WTC11 (cell line): ENCODE measurements at regions not wholly inside any gene's neighbourhood (a gene's known extent, or its start where the extent isn't known, plus 50 kb on each side); places are given as distances from the start of the nearest gene placed in this dataset.

Source experiments
- ATAC-seq: fragments of 200-7000 bp; cut with Tn5 transposase; 2 replicates; pipeline ENCODE4 v1.10.0; 2021; ENCODE audit warnings: mild to moderate bottlenecking, moderate library complexity
- CTCF ChIA-PET: fragments of 300-600 bp; sonication (Branson Sonifier 250); formaldehyde crosslinking; loops from one replicate; lab custom pipeline; 2021; ENCODE audit warnings: antibody characterized with exemption; lab: Charles Lee
- POLR2A ChIA-PET: fragments of 350-600 bp; sonication (Branson Sonifier 250); formaldehyde crosslinking; loops from one replicate; lab custom pipeline; 2021; ENCODE audit warnings: antibody characterized with exemption; lab: Charles Lee
- DNase-seq: peaks from one replicate; pipeline ENCODE4 v3.0.0; 2021; ENCODE audit warnings: low spot score
- H3K27ac Mint-ChIP-seq: 2 replicates; pipeline ENCODE4 v1.8.0; 2021; ENCODE audit warnings: mixed read lengths
- H3K27me3 Mint-ChIP-seq: 2 replicates; pipeline ENCODE4 v1.8.0; 2021; ENCODE audit warnings: low read depth, mild to moderate bottlenecking, moderate library complexity, mixed read lengths
- H3K36me3 Mint-ChIP-seq: 2 replicates; pipeline ENCODE4 v1.8.0; 2021; ENCODE audit warnings: mixed read lengths
- H3K4me1 Mint-ChIP-seq: 2 replicates; pipeline ENCODE4 v1.8.0; 2022; ENCODE audit warnings: mixed read lengths
- H3K4me3 Mint-ChIP-seq: 2 replicates; pipeline ENCODE4 v1.8.0; 2021; ENCODE audit warnings: mild to moderate bottlenecking, moderate library complexity, mixed read lengths
- H3K9me3 Mint-ChIP-seq: 2 replicates; pipeline ENCODE4 v1.8.0; 2021; ENCODE audit warnings: mixed read lengths
- ELF4 ChIP-seq: sonication (generic); formaldehyde crosslinking; IDR thresholded peaks from 2 replicates; pipeline ENCODE4 v1.8.1; 2022; ENCODE audit warnings: low read depth, mild to moderate bottlenecking, moderate library complexity, missing genetic modification reagents
- IRF1 ChIP-seq: sonication (generic); formaldehyde crosslinking; IDR thresholded peaks from 2 replicates; pipeline ENCODE4 v1.8.0; 2023; ENCODE audit warnings: missing genetic modification reagents
- JUN ChIP-seq: sonication (generic); formaldehyde crosslinking; IDR thresholded peaks from 2 replicates; pipeline ENCODE4 v1.8.0; 2023; ENCODE audit warnings: mild to moderate bottlenecking, missing genetic modification reagents
- OVOL2 ChIP-seq: fragments of 250-450 bp; sonication (Bioruptor Pico); IDR thresholded peaks from 2 replicates; pipeline ENCODE4 v1.9.0; 2021; ENCODE audit warnings: mild to moderate bottlenecking, borderline replicate concordance
- SOX15 ChIP-seq: fragments of 250-450 bp; sonication (Bioruptor Pico); IDR thresholded peaks from 2 replicates; pipeline ENCODE4 v1.9.0; 2021; ENCODE audit warnings: mild to moderate bottlenecking
- TP53 ChIP-seq: sonication (generic); formaldehyde crosslinking; IDR thresholded peaks from 2 replicates; pipeline ENCODE4 v1.8.1; 2023; ENCODE audit warnings: mild to moderate bottlenecking, missing genetic modification reagents
- ZNF121 ChIP-seq: sonication (generic); formaldehyde crosslinking; IDR thresholded peaks from 2 replicates; pipeline ENCODE4 v1.8.0; 2023; ENCODE audit warnings: missing genetic modification reagents
- ZNF423 ChIP-seq: fragments of 250-450 bp; sonication (Bioruptor Pico); IDR thresholded peaks from 2 replicates; pipeline ENCODE4 v2.1.2; 2022; ENCODE audit warnings: mild to moderate bottlenecking, moderate library complexity
- TF ChIP-seq, protein P1 (sequence below): sonication (generic); formaldehyde crosslinking; IDR thresholded peaks from 2 replicates; pipeline ENCODE4 v1.8.0; 2023; ENCODE audit warnings: missing genetic modification reagents, mild to moderate bottlenecking, borderline replicate concordance
- TF ChIP-seq, protein P2 (sequence below): sonication (generic); formaldehyde crosslinking; IDR thresholded peaks from 2 replicates; pipeline ENCODE4 v1.8.1; 2022; ENCODE audit warnings: mild to moderate bottlenecking, moderate library complexity, missing genetic modification reagents

DNA sequence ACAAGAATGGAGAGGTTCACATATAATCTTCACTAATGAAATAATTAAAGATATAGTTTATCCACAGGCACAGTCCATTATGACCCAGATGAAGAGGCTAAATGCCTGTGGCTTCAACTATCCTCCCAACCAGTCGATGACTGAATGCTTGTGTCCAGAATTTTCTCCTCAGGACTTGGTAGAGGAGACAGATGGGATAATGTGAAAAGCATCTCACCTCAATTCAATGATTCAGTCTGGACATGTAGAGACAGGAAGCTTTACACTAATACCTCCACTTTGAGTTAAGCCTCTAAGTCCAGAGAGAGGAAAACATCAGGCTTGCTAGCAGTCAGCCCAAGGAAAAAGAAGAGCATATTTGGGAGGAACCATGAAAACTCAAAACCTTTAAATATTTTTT lies 59.1 kb upstream of the COL1A2 start:
- CTCF ChIA-PET: no interaction called here
- Mint-ChIP-seq H3K36me3 (no peaks in the 10 kb centered on the region), H3K27ac (no peak overlapping the region), H3K4me1 (peaks cover 8% of the 10 kb centered on the region), H3K9me3 (no peaks in the 10 kb centered on the region), H3K4me3 (no peak overlapping the region), H3K27me3 (no peaks in the 10 kb centered on the region; the same call in 1 of the 2 replicates)
- no peak for TF ChIP-seq OVOL2 (CRISPR knock-in tag)
- TF ChIP-seq, protein P1, sequence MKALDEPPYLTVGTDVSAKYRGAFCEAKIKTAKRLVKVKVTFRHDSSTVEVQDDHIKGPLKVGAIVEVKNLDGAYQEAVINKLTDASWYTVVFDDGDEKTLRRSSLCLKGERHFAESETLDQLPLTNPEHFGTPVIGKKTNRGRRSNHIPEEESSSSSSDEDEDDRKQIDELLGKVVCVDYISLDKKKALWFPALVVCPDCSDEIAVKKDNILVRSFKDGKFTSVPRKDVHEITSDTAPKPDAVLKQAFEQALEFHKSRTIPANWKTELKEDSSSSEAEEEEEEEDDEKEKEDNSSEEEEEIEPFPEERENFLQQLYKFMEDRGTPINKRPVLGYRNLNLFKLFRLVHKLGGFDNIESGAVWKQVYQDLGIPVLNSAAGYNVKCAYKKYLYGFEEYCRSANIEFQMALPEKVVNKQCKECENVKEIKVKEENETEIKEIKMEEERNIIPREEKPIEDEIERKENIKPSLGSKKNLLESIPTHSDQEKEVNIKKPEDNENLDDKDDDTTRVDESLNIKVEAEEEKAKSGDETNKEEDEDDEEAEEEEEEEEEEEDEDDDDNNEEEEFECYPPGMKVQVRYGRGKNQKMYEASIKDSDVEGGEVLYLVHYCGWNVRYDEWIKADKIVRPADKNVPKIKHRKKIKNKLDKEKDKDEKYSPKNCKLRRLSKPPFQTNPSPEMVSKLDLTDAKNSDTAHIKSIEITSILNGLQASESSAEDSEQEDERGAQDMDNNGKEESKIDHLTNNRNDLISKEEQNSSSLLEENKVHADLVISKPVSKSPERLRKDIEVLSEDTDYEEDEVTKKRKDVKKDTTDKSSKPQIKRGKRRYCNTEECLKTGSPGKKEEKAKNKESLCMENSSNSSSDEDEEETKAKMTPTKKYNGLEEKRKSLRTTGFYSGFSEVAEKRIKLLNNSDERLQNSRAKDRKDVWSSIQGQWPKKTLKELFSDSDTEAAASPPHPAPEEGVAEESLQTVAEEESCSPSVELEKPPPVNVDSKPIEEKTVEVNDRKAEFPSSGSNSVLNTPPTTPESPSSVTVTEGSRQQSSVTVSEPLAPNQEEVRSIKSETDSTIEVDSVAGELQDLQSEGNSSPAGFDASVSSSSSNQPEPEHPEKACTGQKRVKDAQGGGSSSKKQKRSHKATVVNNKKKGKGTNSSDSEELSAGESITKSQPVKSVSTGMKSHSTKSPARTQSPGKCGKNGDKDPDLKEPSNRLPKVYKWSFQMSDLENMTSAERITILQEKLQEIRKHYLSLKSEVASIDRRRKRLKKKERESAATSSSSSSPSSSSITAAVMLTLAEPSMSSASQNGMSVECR: no peak
- ATAC-seq (no peak), DNase-seq (no peak)
- POLR2A ChIA-PET: no interaction called here

- POLR2A ChIA-PET: no interaction called here
- H3K4me3 Mint-ChIP-seq: no peak overlapping the region
- no peaks in the 10 kb centered on the region; the same call in 1 of the 2 replicates for H3K27me3 Mint-ChIP-seq
- H3K27ac Mint-ChIP-seq: no peak overlapping the region
- ATAC-seq: no peak
- peaks cover 4% of the 10 kb centered on the region for H3K4me1 Mint-ChIP-seq
- TF ChIP-seq IRF1 (CRISPR knock-in tag): no peak
- TF ChIP-seq, all 79 proteins: peak for 0
- no peaks in the 10 kb centered on the region for H3K9me3 Mint-ChIP-seq
- H3K36me3 Mint-ChIP-seq: no peaks in the 10 kb centered on the region
- CTCF ChIA-PET: no interaction called here
- no peak for DNase-seq
These were observed 58.7 kb upstream of the COL1A2 start for GRCh38 chr7:94336009-94336408.

DNA sequence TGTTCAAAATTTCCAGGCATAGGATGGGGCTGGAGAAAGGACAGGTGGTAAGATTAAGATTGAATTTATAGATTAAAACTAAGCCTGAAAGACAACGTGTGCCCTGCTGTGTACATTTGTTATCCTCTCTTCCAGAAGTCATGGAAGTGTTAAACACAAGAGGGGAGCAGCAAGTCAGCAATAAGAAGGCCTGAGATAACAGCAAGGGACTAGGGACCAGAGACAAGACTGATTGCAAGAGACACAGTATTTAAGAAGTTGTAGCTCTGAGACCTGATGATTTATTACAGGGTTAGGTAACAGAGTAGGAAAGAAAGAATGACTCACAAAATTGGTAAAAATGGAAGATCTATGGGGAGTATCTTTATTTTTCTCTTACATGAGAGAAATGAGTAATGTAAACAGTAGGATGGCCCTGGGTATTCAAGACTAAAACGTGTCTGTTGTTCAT lies 55.7 kb upstream of the COL1A2 start:
- H3K4me3 Mint-ChIP-seq: no peak overlapping the region
- ChIA-PET CTCF (no interaction called here), POLR2A (no interaction called here)
- no peaks in the 10 kb centered on the region for H3K36me3 Mint-ChIP-seq
- no peaks in the 10 kb centered on the region for H3K9me3 Mint-ChIP-seq
- DNase-seq (no peak), ATAC-seq (no peak)
- no peak for TF ChIP-seq TP53 (CRISPR knock-in tag)
- TF ChIP-seq ZNF423 (CRISPR knock-in tag): no peak
- TF ChIP-seq SOX15 (CRISPR knock-in tag): no peak
- no peak for TF ChIP-seq ELF4 (CRISPR knock-in tag)
- TF ChIP-seq, protein P1: no peak
- TF ChIP-seq JUN (CRISPR knock-in tag): no peak
- TF ChIP-seq, protein P2, sequence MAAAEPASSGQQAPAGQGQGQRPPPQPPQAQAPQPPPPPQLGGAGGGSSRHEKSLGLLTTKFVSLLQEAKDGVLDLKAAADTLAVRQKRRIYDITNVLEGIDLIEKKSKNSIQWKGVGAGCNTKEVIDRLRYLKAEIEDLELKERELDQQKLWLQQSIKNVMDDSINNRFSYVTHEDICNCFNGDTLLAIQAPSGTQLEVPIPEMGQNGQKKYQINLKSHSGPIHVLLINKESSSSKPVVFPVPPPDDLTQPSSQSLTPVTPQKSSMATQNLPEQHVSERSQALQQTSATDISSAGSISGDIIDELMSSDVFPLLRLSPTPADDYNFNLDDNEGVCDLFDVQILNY (CRISPR knock-in tag): no peak
- TF ChIP-seq ZNF121: no peak
- H3K27me3 Mint-ChIP-seq: no peaks in the 10 kb centered on the region; the same call in 1 of the 2 replicates
- no peak overlapping the region for H3K27ac Mint-ChIP-seq
- 0 out of 2 replicates have a peak, but pooled peaks cover 3% of the 10 kb centered on the region for H3K4me1 Mint-ChIP-seq
